Right lobe of liver (tissue), 4 donors: ENCODE measurements at regions not wholly inside any gene's neighbourhood (a gene's known extent, or its start where the extent isn't known, plus 50 kb on each side); places are given as distances from the start of the nearest gene placed in this dataset.

Experiments used
- POLR2A ChIP-seq: fragments of 450-650 bp; IDR thresholded peaks from one replicate; pipeline ENCODE4 v1.6.1; 2017; ENCODE audit warnings: antibody characterized with exemption, mild to moderate bottlenecking
- TF ChIP-seq, protein P1 (sequence below), 4 donors: fragments of 200-600 bp in 3 of 4; fragments of 450-650 bp in 1 of 4; IDR thresholded peaks; one replicate each; pipeline versions ENCODE4 v1.5.1 to v1.8.0; 2016 to 2022; ENCODE audit warnings: antibody characterized with exemption in 4 of 4, mild to moderate bottlenecking in 2 of 4
- donor health status: DM: no; HTN: no; CAD: no.
- donor health status: DM: no; HTN: no; CAD: no.
- donor health status: DM: no; HTN: yes; CAD: no.

DNA sequence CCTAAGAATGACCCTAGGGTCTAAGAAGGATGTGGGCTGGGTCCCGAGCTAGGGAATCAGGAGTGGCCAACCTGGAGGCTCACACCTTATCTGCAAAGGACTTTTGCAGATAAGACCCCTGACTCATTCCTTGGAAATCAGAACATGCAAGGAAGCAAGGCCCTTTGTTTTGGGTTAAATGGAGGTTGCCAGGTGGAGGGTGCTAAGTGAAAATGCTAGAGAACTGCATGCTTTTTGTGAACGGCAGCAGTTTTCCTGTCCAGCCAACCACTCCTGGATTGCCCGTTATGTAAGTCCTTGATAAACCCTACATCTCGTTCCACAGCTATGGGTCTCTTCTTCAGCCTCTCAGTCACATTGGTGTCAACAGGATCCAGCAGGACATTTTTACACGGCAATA is 52.1 kb upstream of the CST7 start:
- no peak for TF ChIP-seq POLR2A
- TF ChIP-seq, protein P1, sequence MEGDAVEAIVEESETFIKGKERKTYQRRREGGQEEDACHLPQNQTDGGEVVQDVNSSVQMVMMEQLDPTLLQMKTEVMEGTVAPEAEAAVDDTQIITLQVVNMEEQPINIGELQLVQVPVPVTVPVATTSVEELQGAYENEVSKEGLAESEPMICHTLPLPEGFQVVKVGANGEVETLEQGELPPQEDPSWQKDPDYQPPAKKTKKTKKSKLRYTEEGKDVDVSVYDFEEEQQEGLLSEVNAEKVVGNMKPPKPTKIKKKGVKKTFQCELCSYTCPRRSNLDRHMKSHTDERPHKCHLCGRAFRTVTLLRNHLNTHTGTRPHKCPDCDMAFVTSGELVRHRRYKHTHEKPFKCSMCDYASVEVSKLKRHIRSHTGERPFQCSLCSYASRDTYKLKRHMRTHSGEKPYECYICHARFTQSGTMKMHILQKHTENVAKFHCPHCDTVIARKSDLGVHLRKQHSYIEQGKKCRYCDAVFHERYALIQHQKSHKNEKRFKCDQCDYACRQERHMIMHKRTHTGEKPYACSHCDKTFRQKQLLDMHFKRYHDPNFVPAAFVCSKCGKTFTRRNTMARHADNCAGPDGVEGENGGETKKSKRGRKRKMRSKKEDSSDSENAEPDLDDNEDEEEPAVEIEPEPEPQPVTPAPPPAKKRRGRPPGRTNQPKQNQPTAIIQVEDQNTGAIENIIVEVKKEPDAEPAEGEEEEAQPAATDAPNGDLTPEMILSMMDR (IDR thresholded peaks at IDR 0.05), result no peak
